GM19238 (cell line): ENCODE measurements at regions not wholly inside any gene's neighbourhood (a gene's known extent, or its start where the extent isn't known, plus 50 kb on each side); places are given as distances from the start of the nearest gene placed in this dataset.
"Not testable (repeated sequence)": the region's sequence is repeated elsewhere in the genome, so short reads cannot be mapped to it uniquely, and the experiment has no call there.

Experiments
- DNase-seq: peaks from one replicate; pipeline ENCODE4 v3.0.0; 2011; ENCODE audit warnings: low spot score; ENCODE audit not compliant: insufficient read length

DNA sequence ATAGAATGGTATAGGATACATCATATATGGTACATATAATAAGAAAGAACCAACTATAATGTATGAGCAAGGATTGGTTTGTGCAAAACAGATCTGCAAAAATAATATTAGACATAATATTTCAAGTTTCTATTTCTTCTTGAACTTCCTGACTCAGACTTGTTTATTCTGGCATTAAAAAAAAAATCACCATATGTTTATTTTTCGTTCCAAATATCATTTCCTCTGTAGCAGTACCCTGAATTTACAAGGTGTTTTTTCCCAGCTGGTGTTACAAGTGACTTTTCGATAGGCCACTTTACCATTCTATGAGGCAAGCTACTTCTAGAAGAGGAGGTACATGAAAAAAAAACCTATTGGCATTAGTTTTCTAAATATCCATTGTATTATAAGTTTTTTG, 785.0 kb downstream of the PDCD6IP start:
- no peak for DNase-seq

DNA sequence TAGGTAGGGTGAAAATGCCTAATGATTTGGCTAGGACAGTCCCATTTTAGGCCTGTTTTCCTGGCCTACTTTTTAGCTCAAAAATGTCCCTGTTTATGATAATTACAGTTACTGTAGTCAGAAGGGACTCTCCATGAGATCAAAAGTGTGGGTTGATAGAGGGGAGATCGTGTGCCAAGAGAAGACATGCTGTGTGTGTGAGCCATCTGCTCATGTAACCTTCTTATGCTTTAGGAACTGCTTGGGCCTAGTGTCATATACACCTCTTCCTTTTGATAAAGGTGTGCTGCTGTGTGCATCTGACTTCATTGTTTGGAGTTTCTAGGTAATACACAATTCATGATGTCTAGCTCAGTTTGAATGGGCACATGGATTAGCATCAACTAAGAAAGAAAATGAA, 786.5 kb downstream of the PDCD6IP start:
- DNase-seq, result no peak

- no peak for DNase-seq
Observed at GRCh38 chr3:34599595-34599994, 801.2 kb downstream of the PDCD6IP start.

DNA sequence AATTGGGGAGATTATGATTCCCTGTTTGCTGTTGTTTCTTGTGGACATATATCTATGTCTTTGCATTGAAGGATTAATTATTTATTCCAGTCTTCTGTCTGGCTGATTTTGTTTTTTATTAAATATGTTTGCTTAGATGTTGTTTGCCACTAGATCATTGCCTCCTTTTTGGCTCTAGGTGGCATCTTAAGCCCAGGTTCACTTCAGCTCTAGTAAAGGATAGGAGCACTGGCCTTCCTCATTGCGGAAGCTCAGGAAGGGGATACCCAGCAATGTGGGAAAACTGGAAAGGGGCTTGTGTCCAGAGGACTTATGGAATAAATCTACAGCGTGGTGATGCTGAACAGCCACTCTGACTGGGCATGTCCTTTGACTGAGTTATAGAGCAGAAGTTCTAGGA, 821.6 kb downstream of the PDCD6IP start:
- DNase-seq, result no peak

GRCh38 chr3:34626699-34627098, 828.3 kb downstream of the PDCD6IP start:
- DNase-seq, result no peak

GRCh38 chr3:34634939-34635338, 836.5 kb downstream of the PDCD6IP start:
- DNase-seq, result no peak

DNA sequence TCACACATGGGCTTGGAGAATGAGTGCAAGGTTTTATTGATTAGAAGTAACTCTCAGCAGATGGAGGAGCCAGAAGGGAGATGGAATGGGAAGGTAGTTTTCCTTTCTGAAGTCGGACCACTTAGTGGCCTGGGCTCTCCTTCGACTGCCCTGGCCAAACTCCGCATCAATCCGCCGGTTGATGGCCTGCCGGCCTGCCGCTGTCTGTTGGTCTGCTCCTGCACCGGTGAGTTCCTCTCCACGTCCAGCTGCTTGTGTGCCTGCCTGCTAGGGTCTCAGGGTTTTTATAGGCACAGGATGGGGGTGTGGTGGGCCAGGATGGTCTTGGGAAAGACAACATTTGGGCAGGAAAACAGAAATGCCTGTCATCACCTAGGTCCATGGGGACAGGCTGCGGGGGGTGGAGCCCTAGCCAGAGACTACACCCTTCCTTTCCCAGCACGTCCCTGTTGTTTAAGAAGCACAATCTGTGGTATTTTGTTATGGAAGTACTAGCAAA, 837.0 kb downstream of the PDCD6IP start:
- DNase-seq, result no peak

DNA sequence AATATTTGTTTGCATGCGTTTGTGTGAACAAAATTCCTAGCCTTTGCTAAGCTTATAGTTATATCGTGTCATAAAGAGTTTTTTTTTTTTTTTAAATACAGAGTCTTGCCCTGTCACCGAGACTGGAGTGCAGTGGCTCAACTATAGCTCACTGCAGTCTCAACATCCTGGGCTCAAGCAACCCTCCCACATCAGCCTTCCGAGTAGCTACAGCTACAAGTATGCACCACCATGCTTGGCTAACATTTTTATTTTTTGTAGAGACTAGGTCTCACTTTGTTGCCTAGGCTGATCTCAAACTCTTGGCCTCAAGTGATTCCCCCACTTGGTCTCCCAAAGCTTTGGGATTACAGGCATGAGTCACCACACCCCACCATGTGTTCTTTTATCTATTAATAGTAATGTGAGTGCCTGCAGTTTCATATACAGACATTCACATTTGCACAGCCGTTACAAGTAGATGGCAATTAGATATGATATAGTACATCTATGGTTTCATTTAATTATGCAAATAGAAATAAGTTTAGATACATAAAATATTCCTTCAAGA, 848.6 kb downstream of the PDCD6IP start:
- DNase-seq, result no peak

DNA sequence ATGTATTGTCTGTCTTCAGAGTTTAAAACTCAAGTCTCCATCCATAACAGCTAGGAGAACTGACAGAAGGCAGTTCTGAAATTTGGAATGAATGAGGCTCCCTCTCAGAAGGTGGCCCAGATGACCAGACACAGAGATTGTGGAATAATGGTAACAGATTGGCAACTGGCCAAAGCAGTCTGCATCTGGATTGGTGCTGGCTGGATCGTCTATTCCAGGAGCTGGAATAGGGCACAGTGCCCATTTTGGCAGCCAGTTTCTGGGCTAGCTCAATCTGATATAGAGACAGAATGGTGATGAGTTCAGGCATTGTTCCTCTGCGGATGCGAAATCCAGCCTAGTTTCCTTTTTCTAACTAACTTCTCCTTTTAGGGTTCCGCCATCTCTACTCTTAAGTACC, 851.7 kb downstream of the PDCD6IP start:
- no peak for DNase-seq

GRCh38 chr3:34668915-34669314, 870.5 kb downstream of the PDCD6IP start:
- DNase-seq, result no peak

DNA sequence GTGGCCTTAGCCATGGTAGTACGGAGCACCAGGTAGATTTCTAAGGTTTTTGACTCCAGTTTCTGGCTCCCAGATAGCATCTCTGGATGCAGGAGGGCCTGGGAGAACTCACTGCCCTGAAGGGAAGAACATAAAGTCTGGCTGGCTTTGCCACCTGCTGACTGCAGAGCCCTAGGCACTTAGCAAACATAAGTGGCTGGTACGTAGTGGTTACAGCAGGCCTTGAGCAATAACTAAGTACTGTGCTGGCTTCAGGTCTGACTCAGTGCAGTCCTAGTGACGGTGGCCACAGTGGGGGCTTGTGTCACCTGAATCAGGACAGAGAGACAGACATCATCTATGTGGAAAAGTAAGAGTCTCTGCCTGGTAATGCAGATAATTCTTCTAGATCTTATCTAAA, 871.1 kb downstream of the PDCD6IP start:
- no peak for DNase-seq

DNA sequence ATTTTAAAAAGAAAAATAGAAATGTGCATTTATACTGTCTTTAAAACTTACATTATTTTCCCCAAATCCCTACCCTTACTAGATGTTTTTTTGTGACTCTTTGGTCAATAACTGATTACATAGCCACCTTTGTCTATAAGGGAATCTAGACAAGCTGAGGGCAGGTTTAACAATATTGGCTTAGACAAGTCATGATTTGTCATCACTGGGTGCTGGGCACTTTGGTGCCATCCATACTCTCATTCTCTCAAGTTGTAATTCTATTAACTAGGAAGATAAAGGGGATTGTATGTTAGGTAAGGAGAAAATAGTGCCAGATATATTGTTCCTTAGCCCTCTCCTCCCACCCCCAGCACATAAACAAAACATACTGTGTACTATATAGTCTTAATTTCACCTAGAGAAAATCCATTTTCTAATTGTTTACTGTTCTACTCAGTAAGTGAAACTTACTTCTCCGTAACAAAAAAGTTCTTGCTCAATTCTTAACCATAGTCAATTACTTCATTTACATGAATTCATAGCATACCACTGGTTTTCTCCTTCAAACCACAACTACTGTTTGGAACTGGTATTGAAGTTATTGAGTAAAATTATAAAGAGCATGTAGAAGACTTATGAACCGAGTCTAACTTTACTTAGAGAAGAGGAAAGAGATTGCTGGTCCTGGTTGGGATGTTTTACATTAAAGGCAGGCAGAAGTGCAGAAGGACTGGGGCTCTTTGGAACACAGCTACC, 877.1 kb downstream of the PDCD6IP start:
- DNase-seq, result no peak

DNA sequence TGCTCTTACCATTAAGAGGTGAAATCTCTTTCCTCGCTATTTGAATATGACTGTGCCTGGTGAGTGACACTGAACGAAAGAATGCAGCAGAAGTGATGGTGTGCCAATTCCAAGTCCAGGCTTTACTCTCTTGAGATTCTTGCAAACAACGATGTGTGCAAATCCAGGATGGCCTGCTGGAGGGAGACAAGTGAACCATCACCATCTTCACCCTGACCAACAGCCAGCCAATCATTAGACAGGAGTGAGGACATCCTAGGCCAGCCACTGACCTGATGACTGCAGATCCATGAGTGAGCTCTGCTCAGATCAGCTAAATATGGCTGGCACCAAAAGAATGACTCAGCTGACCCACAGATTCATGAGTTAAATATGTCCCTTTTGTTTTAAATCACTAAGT, 878.0 kb downstream of the PDCD6IP start:
- DNase-seq, result no peak

GRCh38 chr3:34678575-34678974, 880.1 kb downstream of the PDCD6IP start:
- DNase-seq, result no peak

GRCh38 chr3:34679055-34679454, 880.6 kb downstream of the PDCD6IP start:
- not testable (repeated sequence) for DNase-seq

DNA sequence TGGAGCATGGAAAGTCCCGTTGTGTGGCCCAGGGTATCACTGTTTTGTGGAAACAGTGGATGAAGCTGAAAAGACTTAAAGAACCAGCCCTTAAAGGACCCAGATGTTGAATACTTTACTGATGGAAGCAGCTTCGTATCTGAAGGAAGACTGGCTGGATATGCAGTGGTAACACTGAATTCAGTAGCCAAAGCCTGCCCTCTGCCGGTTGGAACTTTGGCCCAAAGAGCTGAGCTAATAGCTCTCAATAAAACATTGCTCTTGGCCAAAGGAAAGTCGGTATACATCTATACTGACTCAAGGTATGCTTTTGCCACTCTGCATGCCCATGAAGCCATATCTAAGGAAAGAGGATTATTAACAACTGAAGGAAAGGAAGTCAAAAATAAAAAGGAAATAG, 885.4 kb downstream of the PDCD6IP start:
- DNase-seq, result no peak

DNA sequence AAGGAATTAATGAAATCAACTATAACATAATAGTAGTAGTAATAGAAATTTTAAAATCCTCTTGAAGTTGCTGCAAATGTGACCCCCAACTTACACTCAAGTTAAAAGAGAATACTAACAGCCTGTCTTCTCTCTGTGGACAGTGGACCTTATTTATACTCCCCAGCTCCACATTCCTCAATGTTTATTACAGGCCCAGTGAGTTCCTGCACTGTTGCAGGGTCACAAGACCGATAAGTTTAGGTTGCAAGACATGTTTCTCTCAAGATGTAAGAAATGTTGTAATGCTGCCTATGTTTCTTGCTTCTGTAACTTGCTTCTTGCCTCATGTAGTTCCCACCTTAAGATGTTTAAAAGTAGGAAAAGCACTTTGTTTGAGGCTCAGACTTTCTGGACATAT, 888.1 kb downstream of the PDCD6IP start:
- no peak for DNase-seq

DNA sequence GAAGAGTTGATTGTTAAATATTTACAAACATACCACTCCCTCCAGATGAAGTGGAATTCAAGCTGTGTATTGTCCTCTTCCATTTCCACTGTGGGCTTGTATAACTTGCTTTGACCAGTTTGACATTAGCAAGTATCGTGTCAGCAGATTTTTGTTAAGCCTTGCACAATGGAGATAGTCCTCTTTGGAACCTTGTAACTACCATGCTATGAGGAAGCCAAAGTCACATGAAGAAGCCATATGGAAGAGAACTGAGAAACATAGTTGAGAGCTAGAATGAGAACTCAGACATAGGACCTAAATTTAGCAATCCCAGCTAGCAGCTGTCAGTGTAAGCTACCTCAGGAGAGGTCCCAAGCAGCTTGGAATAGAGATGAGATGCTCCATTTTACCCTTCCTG, 889.2 kb downstream of the PDCD6IP start:
- no peak for DNase-seq

- no peak for DNase-seq
Observed at GRCh38 chr3:34696831-34697230, 898.4 kb downstream of the PDCD6IP start.

- no peak for DNase-seq
Observed at GRCh38 chr3:34703053-34703452, 904.6 kb downstream of the PDCD6IP start.

DNA sequence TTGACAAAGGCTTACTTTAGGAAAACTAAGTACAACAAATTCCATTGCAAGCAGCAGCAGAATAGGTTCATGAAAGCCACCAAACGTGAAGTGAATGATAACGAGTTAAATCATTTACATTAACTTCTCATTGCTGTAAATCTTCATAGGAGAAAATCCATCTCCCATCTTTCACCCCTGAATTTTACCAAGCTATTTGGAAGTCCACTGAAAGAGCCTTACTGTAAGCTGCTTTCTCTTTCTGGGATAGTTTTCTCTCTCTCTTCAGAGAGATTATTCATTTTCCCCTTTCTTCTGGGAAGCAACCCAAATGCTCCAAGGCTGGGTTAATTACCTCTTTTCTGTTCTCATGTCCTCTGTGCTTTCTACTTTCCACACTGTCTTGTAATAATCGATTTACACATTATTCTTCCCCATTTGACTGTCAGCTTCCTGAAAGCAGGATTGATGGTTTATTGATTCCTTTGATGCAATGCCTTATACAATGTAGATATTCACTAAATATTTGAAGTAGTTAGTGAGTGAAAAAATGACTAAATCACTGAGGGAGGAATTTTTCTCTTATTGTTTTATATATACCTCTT, 914.3 kb upstream of the ARPP21 start:
- DNase-seq, result no peak

- DNase-seq, result no peak
Observed at GRCh38 chr3:34725774-34726173, 913.6 kb upstream of the ARPP21 start.

- DNase-seq, result no peak
Observed at GRCh38 chr3:34727700-34728099, 911.6 kb upstream of the ARPP21 start.
